GM23248 (cell line): ENCODE measurements at regions not wholly inside any gene's neighbourhood (a gene's known extent, or its start where the extent isn't known, plus 50 kb on each side); places are given as distances from the start of the nearest gene placed in this dataset.
A peak's percentile ranks its signal among the peaks of the same experiment; 100 is the strongest.

Source experiments
- DNase-seq: peaks from one replicate; pipeline ENCODE4 v3.0.0-alpha.2; 2015
- H2AFZ ChIP-seq: fragments of 200-600 bp; sonication (generic); 2 replicates; pipeline ENCODE4 v1.6.1; 2016; ENCODE audit warnings: antibody characterized with exemption
- H3F3A ChIP-seq: fragments of 200-600 bp; sonication (generic); 2 replicates; pipeline ENCODE4 v1.6.1; 2016; ENCODE audit warnings: mild to moderate bottlenecking, antibody characterized with exemption, mixed run types; ENCODE audit not compliant: insufficient read depth
- H3K27ac ChIP-seq: fragments of 200-600 bp; sonication (generic); 2 replicates; pipeline ENCODE4 v1.5.1; 2016; ENCODE audit warnings: mild to moderate bottlenecking
- H3K27me3 ChIP-seq: fragments of 200-600 bp; sonication (generic); replicated peaks from 2 replicates; pipeline ENCODE4 v1.6.1; 2016; ENCODE audit warnings: mild to moderate bottlenecking; ENCODE audit not compliant: insufficient read depth
- H3K36me3 ChIP-seq: fragments of 200-600 bp; sonication (generic); 2 replicates; pipeline ENCODE4 v1.6.1; 2016; ENCODE audit warnings: low read depth, mild to moderate bottlenecking
- H3K4me1 ChIP-seq: fragments of 200-600 bp; sonication (generic); 2 replicates; pipeline ENCODE4 v1.6.1; 2016; ENCODE audit warnings: mild to moderate bottlenecking; ENCODE audit not compliant: insufficient read depth
- H3K4me2 ChIP-seq: fragments of 200-600 bp; sonication (generic); one replicate; pipeline ENCODE4 v1.6.1; 2016; ENCODE audit warnings: mild to moderate bottlenecking; ENCODE audit not compliant: unreplicated experiment
- H3K4me3 ChIP-seq: fragments of 200-600 bp; sonication (generic); 2 replicates; pipeline ENCODE4 v1.5.1; 2016; ENCODE audit warnings: mild to moderate bottlenecking
- H3K79me2 ChIP-seq: fragments of 200-600 bp; sonication (generic); 2 replicates; pipeline ENCODE4 v1.6.1; 2016; ENCODE audit warnings: mild to moderate bottlenecking; ENCODE audit not compliant: insufficient read depth
- H3K9ac ChIP-seq: fragments of 200-600 bp; sonication (generic); 2 replicates; pipeline ENCODE4 v1.6.1; 2016; ENCODE audit warnings: mild to moderate bottlenecking
- H3K9me2 ChIP-seq: fragments of 200-600 bp; sonication (generic); 2 replicates; pipeline ENCODE4 v1.6.1; 2016; ENCODE audit warnings: mixed run types, mild to moderate bottlenecking, moderate library complexity; ENCODE audit not compliant: insufficient read depth
- H3K9me3 ChIP-seq: fragments of 200-600 bp; sonication (generic); one replicate; pipeline ENCODE4 v1.6.1; 2017; ENCODE audit warnings: low read depth
- H4K20me1 ChIP-seq: fragments of 200-600 bp; sonication (generic); 2 replicates; pipeline ENCODE4 v1.6.0; 2016; ENCODE audit not compliant: insufficient read depth
- EZH2 ChIP-seq: fragments of 200-600 bp; sonication (generic); IDR thresholded peaks from 2 replicates; pipeline ENCODE4 v1.6.1; 2018; ENCODE audit warnings: antibody characterized with exemption, mild to moderate bottlenecking; ENCODE audit not compliant: insufficient read depth, poor library complexity, severe bottlenecking
- EZH2phosphoT487 ChIP-seq: fragments of 200-600 bp; sonication (generic); IDR thresholded peaks from 2 replicates; pipeline ENCODE4 v1.6.1; 2018; ENCODE audit warnings: antibody characterized with exemption, moderate library complexity, mild to moderate bottlenecking, low read depth; ENCODE audit not compliant: insufficient read depth
- WGBS, 2 experiments: methylation state at CpG; one replicate each; pipeline ENCODE4 v1.1.6; 2015 to 2017; ENCODE audit warnings: low lambda C conversion rate in 2 of 2, low coverage in 1 of 2; ENCODE audit errors: missing lambda C conversion rate in 2 of 2; 5-methylcytosine and 5-hydroxymethylcytosine counted together
- in situ Hi-C: fragments of 300-500 bp; cut with MboI; formaldehyde crosslinking; loops from 2 replicates; pipeline ENCODE4 v1.15.0; 2020

DNA sequence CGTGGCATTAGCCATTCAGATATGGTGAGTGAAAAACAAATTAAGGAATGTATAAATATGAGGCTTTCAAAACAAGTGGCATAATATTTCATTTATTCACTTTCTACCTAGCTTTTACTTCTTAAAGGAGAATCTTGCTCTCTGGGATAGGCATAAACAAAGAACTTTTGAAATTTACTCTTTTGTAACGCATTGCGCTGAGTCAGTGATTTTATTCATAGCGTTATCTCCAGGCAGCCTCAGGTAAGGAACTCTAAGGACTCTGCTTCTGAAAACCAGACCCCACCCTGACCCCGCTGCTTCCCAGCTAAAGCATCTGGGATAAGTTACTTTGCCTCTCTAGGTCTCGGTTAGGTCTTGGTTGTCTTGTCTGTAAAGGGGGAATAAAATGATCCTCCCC lies 234.7 kb downstream of the MYLK4 start:
- TF ChIP-seq EZH2phosphoT487, result no peak
- in situ Hi-C loops, result no loop called here
- WGBS, 2 experiments, result 49 to 54% methylated on average over 6 of the region's 6 CpGs
- DNase-seq, result no peak
- Histone ChIP-seq H3K4me2 (no peak overlapping the region), H3K9me3 (peaks cover 4% of the 10 kb centered on the region), H4K20me1 (no peaks in the 10 kb centered on the region), H3K9ac (no peak overlapping the region), H3K36me3 (no peaks in the 10 kb centered on the region), H3K27ac (no peak overlapping the region), H3F3A (no peaks in the 10 kb centered on the region), H3K4me3 (no peak overlapping the region), H3K4me1 (no peaks in the 10 kb centered on the region), H3K9me2 (no peaks in the 10 kb centered on the region), H3K79me2 (no peaks in the 10 kb centered on the region), H2AFZ (no peak overlapping the region), H3K27me3 (peaks cover 48% of the 10 kb centered on the region)

DNA sequence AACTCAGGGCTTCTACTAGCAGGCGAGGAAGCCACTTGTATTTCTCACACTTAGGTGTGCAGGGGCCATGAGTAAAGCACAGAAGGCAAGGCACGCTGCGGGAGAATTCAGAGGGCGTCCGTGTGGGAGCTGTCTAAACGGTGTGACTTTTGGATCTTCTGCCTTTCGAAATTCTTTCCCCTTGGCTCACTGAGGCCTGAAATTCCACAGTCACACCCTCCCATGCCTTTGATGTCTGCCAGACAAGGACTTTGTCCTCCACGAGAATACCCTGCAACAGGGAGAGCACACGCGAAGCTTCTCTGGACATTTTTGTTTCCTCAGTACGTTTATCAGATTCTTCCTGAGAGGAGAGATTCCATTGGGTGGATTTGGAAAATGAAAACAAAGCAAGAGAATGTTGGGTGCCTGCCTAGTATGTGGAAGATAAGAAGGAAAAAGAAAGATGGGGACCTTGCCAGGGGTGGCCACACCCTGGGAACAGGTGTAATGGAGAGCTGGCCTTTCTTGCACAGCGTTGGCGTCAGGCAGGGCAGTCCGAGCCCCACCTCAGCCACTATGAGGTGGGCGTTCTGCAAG lies 235.7 kb downstream of the MYLK4 start:
- Histone ChIP-seq H3K79me2 (no peaks in the 10 kb centered on the region), H3K4me3 (no peak overlapping the region), H3K4me1 (no peaks in the 10 kb centered on the region), H2AFZ (no peak overlapping the region), H4K20me1 (no peaks in the 10 kb centered on the region), H3F3A (no peaks in the 10 kb centered on the region), H3K9ac (no peak overlapping the region), H3K27ac (no peak overlapping the region), H3K36me3 (no peaks in the 10 kb centered on the region), H3K4me2 (no peak overlapping the region), H3K9me2 (no peaks in the 10 kb centered on the region), H3K9me3 (peaks cover 4% of the 10 kb centered on the region), H3K27me3 (peaks cover 53% of the 10 kb centered on the region)
- no peak for DNase-seq
- TF ChIP-seq EZH2phosphoT487, result no peak
- no peak for TF ChIP-seq EZH2
- in situ Hi-C loops, result no loop called here
- 21 to 31% methylated on average over 13 to 15 of the region's 15 CpGs for WGBS, 2 experiments

DNA sequence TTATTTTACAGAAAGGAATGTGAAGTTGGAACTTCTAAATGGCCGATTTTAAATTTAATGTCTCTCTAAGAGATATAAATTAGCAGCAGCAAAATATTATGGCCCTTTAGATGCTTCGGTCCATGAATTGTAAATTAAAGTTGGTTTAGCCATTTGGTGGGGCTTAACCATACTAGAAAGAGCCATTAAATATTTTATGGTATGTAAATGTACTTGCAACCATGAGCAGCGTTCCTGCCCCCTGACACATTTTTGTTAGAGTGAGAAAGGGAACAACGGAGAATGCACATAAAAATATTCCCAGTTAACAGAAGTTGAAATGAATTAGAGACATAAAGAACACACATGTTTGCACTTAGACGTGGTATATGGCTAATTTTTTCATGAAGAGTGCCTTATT lies 237.9 kb downstream of the MYLK4 start:
- 15% methylated on average over 5 of the region's 5 CpGs for WGBS, 2 experiments
- H3K9me3 ChIP-seq, result no peaks in the 10 kb centered on the region
- no peaks in the 10 kb centered on the region for H3K36me3 ChIP-seq
- H3K4me3 ChIP-seq, result no peak overlapping the region
- H3K4me1 ChIP-seq, result no peaks in the 10 kb centered on the region
- peaks cover 75% of the 10 kb centered on the region for H3K27me3 ChIP-seq
- H3K9me2 ChIP-seq, result no peaks in the 10 kb centered on the region
- in situ Hi-C loops, result no loop called here
- TF ChIP-seq EZH2 (no peak), EZH2phosphoT487 (no peak)
- H3K27ac ChIP-seq, result no peak overlapping the region
- no peak for DNase-seq
- no peaks in the 10 kb centered on the region for H3F3A ChIP-seq
- no peak overlapping the region for H3K4me2 ChIP-seq
- no peaks in the 10 kb centered on the region for H4K20me1 ChIP-seq
- H3K79me2 ChIP-seq, result no peaks in the 10 kb centered on the region
- H3K9ac ChIP-seq, result no peak overlapping the region
- H2AFZ ChIP-seq, result no peak overlapping the region

DNA sequence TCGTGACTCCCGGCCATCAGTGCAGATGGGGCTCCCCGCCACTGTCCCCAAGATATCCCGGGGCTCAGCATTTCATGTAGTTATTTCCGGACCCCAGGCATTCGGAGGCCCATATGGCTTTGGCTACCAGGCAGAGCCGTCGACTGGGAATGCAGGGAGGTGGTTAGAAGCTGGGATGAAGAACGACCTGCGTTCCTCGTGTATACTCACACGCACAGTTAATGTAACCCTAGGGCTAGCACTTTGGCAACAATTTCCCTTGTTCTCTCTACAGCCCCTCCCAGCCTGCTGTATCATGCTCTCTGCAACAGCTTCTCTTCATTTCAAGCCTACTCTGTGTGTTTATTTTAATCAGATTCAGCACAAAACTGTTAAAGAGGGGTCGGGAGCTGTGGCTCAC lies 240.4 kb downstream of the MYLK4 start:
- TF ChIP-seq EZH2 (no peak), EZH2phosphoT487 (no peak)
- H3K9ac ChIP-seq, result no peak overlapping the region
- no peaks in the 10 kb centered on the region for H4K20me1 ChIP-seq
- no peak overlapping the region for H3K27ac ChIP-seq
- no peak overlapping the region for H2AFZ ChIP-seq
- H3K9me2 ChIP-seq, result no peaks in the 10 kb centered on the region
- no peaks in the 10 kb centered on the region for H3K9me3 ChIP-seq
- peaks cover 85% of the 10 kb centered on the region for H3K27me3 ChIP-seq
- H3K79me2 ChIP-seq, result no peaks in the 10 kb centered on the region
- no peaks in the 10 kb centered on the region for H3K4me1 ChIP-seq
- in situ Hi-C loops, result no loop called here
- no peak overlapping the region for H3K4me3 ChIP-seq
- H3K4me2 ChIP-seq, result no peak overlapping the region
- H3F3A ChIP-seq, result no peaks in the 10 kb centered on the region
- 35 to 37% methylated on average over 13 of the region's 13 CpGs for WGBS, 2 experiments
- DNase-seq, result no peak
- no peaks in the 10 kb centered on the region for H3K36me3 ChIP-seq

DNA sequence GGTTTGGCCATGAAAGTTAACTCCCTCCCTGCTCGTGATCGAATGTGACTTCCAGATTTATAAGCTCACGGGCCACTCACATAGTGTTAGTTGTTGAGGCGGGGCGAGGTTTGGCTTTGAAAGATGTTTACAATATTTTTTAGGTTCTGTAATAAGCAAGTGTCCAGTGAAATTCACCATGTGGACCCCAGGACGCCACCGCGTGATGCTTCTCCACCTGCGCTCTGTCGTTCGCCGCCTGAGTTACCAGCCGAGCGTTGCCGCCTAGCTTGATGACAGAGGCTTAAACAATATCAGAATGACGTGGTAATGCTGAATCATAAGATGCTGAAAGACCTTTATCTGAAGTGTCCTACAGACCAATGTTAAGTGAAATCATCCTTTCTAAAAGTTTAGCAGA lies 241.0 kb downstream of the MYLK4 start:
- Histone ChIP-seq H3K9me3 (no peaks in the 10 kb centered on the region), H3K79me2 (no peaks in the 10 kb centered on the region), H3K4me3 (peak overlapping the region; percentile 40), H3K9ac (no peak overlapping the region), H3K9me2 (no peaks in the 10 kb centered on the region), H3K4me1 (no peaks in the 10 kb centered on the region), H3K27ac (no peak overlapping the region), H4K20me1 (no peaks in the 10 kb centered on the region), H3K27me3 (peaks cover 85% of the 10 kb centered on the region), H2AFZ (no peak overlapping the region), H3F3A (no peaks in the 10 kb centered on the region), H3K36me3 (no peaks in the 10 kb centered on the region), H3K4me2 (peak overlapping the region; percentile 62)
- in situ Hi-C loops, result no loop called here
- TF ChIP-seq EZH2phosphoT487 (no peak), EZH2 (no peak)
- DNase-seq, result peak; percentile 64
- 11 to 16% methylated on average over 16 of the region's 16 CpGs for WGBS, 2 experiments
